WTC11 (cell line): ENCODE measurements at regions not wholly inside any gene's neighbourhood (a gene's known extent, or its start where the extent isn't known, plus 50 kb on each side); places are given as distances from the start of the nearest gene placed in this dataset.

Experiments
- ATAC-seq: fragments of 200-7000 bp; cut with Tn5 transposase; 2 replicates; pipeline ENCODE4 v1.10.0; 2021; ENCODE audit warnings: mild to moderate bottlenecking, moderate library complexity
- CTCF ChIA-PET: fragments of 300-600 bp; sonication (Branson Sonifier 250); formaldehyde crosslinking; loops from one replicate; lab custom pipeline; 2021; ENCODE audit warnings: antibody characterized with exemption; lab: Charles Lee
- POLR2A ChIA-PET: fragments of 350-600 bp; sonication (Branson Sonifier 250); formaldehyde crosslinking; loops from one replicate; lab custom pipeline; 2021; ENCODE audit warnings: antibody characterized with exemption; lab: Charles Lee
- DNase-seq: peaks from one replicate; pipeline ENCODE4 v3.0.0; 2021; ENCODE audit warnings: low spot score
- H3K27ac Mint-ChIP-seq: 2 replicates; pipeline ENCODE4 v1.8.0; 2021; ENCODE audit warnings: mixed read lengths
- H3K27me3 Mint-ChIP-seq: 2 replicates; pipeline ENCODE4 v1.8.0; 2021; ENCODE audit warnings: low read depth, mild to moderate bottlenecking, moderate library complexity, mixed read lengths
- H3K36me3 Mint-ChIP-seq: 2 replicates; pipeline ENCODE4 v1.8.0; 2021; ENCODE audit warnings: mixed read lengths
- H3K4me1 Mint-ChIP-seq: 2 replicates; pipeline ENCODE4 v1.8.0; 2022; ENCODE audit warnings: mixed read lengths
- H3K4me3 Mint-ChIP-seq: 2 replicates; pipeline ENCODE4 v1.8.0; 2021; ENCODE audit warnings: mild to moderate bottlenecking, moderate library complexity, mixed read lengths
- H3K9me3 Mint-ChIP-seq: 2 replicates; pipeline ENCODE4 v1.8.0; 2021; ENCODE audit warnings: mixed read lengths
- ATF1 ChIP-seq: sonication (generic); formaldehyde crosslinking; IDR thresholded peaks from 2 replicates; pipeline ENCODE4 v1.8.1; 2023; ENCODE audit warnings: mild to moderate bottlenecking, moderate library complexity, missing genetic modification reagents
- CREB1 ChIP-seq: sonication (generic); formaldehyde crosslinking; IDR thresholded peaks from 2 replicates; pipeline ENCODE4 v1.8.0; 2023; ENCODE audit warnings: mild to moderate bottlenecking, missing genetic modification reagents
- CTCF ChIP-seq: fragments of 200-600 bp; IDR thresholded peaks from 2 replicates; pipeline ENCODE4 v1.8.0; 2022; ENCODE audit warnings: antibody characterized with exemption
- ETV6 ChIP-seq: sonication (generic); formaldehyde crosslinking; IDR thresholded peaks from 2 replicates; pipeline ENCODE4 v1.8.1; 2022; ENCODE audit warnings: mild to moderate bottlenecking, missing genetic modification reagents
- FOXP1 ChIP-seq: sonication (generic); formaldehyde crosslinking; IDR thresholded peaks from 2 replicates; pipeline ENCODE4 v1.8.0; 2022; ENCODE audit warnings: missing genetic modification reagents, mild to moderate bottlenecking, moderate library complexity, borderline replicate concordance
- HMGXB4 ChIP-seq: sonication (generic); formaldehyde crosslinking; IDR thresholded peaks from 2 replicates; pipeline ENCODE4 v1.8.1; 2023; ENCODE audit warnings: mild to moderate bottlenecking, moderate library complexity, missing genetic modification reagents
- MXD4 ChIP-seq: fragments of 250-450 bp; sonication (Bioruptor Pico); IDR thresholded peaks from 2 replicates; pipeline ENCODE4 v1.8.0; 2021; ENCODE audit warnings: mild to moderate bottlenecking, moderate library complexity, borderline replicate concordance
- NFYB ChIP-seq: sonication (generic); formaldehyde crosslinking; conservative IDR thresholded peaks from 2 replicates; pipeline ENCODE4 v1.8.0; 2022; ENCODE audit warnings: low read depth, missing genetic modification reagents
- NR2C2 ChIP-seq: sonication (generic); formaldehyde crosslinking; IDR thresholded peaks from 2 replicates; pipeline ENCODE4 v1.8.0; 2022; ENCODE audit warnings: mild to moderate bottlenecking, missing genetic modification reagents
- OVOL2 ChIP-seq: fragments of 250-450 bp; sonication (Bioruptor Pico); IDR thresholded peaks from 2 replicates; pipeline ENCODE4 v1.9.0; 2021; ENCODE audit warnings: mild to moderate bottlenecking, borderline replicate concordance
- PRRX2 ChIP-seq: fragments of 250-450 bp; sonication (Bioruptor Pico); IDR thresholded peaks from 2 replicates; pipeline ENCODE4 v1.8.0; 2021; ENCODE audit warnings: mild to moderate bottlenecking
- RELA ChIP-seq: sonication (generic); formaldehyde crosslinking; IDR thresholded peaks from 2 replicates; pipeline ENCODE4 v1.8.1; 2022; ENCODE audit warnings: missing genetic modification reagents, mild to moderate bottlenecking, borderline replicate concordance
- TP53 ChIP-seq: sonication (generic); formaldehyde crosslinking; IDR thresholded peaks from 2 replicates; pipeline ENCODE4 v1.8.1; 2023; ENCODE audit warnings: mild to moderate bottlenecking, missing genetic modification reagents
- ZNF263 ChIP-seq: sonication (generic); formaldehyde crosslinking; IDR thresholded peaks from 2 replicates; pipeline ENCODE4 v1.8.1; 2022; ENCODE audit warnings: low read depth, mild to moderate bottlenecking, moderate library complexity, missing genetic modification reagents
- ZNF281 ChIP-seq: sonication (generic); formaldehyde crosslinking; IDR thresholded peaks from 2 replicates; pipeline ENCODE4 v1.8.0; 2023; ENCODE audit warnings: mild to moderate bottlenecking, missing genetic modification reagents
- ZNF317 ChIP-seq: sonication (generic); formaldehyde crosslinking; IDR thresholded peaks from 2 replicates; pipeline ENCODE4 v1.8.1; 2023; ENCODE audit warnings: low read depth, mild to moderate bottlenecking, moderate library complexity, missing genetic modification reagents, borderline replicate concordance
- TF ChIP-seq, protein P1 (sequence below): fragments of 250-450 bp; sonication (Bioruptor Pico); IDR thresholded peaks from 2 replicates; pipeline ENCODE4 v1.8.0; 2021; ENCODE audit warnings: mild to moderate bottlenecking
- TF ChIP-seq, protein P2 (sequence below): sonication (generic); formaldehyde crosslinking; conservative IDR thresholded peaks from 2 replicates; pipeline ENCODE4 v1.8.1; 2022; ENCODE audit warnings: mild to moderate bottlenecking, missing genetic modification reagents
- TF ChIP-seq, protein P3 (sequence below): fragments of 250-450 bp; sonication (Bioruptor Pico); IDR thresholded peaks from 2 replicates; pipeline ENCODE4 v1.9.0; 2021; ENCODE audit warnings: moderate library complexity, mild to moderate bottlenecking, inconsistent platforms, borderline replicate concordance
- TF ChIP-seq, protein P4 (sequence below): sonication (generic); formaldehyde crosslinking; IDR thresholded peaks from 2 replicates; pipeline ENCODE4 v1.8.1; 2023; ENCODE audit warnings: mild to moderate bottlenecking, missing genetic modification reagents, borderline replicate concordance
- TF ChIP-seq, protein P5 (sequence below): sonication (generic); formaldehyde crosslinking; IDR thresholded peaks from 2 replicates; pipeline ENCODE4 v1.8.1; 2023; ENCODE audit warnings: mild to moderate bottlenecking, missing genetic modification reagents, moderate library complexity

- Mint-ChIP-seq H3K27ac (no peak overlapping the region), H3K36me3 (no peaks in the 10 kb centered on the region), H3K9me3 (no peaks in the 10 kb centered on the region), H3K27me3 (no peaks in the 10 kb centered on the region; the same call in 1 of the 2 replicates), H3K4me1 (peaks cover 19% of the 10 kb centered on the region), H3K4me3 (no peak overlapping the region)
- DNase-seq (no peak), ATAC-seq (no peak)
- ChIA-PET CTCF (no interaction called here), POLR2A (no interaction called here)
- TF ChIP-seq ZNF317 (CRISPR knock-in tag) (no peak), ATF1 (no peak), MXD4 (CRISPR knock-in tag) (no peak), HMGXB4 (CRISPR knock-in tag) (no peak)
- TF ChIP-seq, protein P1, sequence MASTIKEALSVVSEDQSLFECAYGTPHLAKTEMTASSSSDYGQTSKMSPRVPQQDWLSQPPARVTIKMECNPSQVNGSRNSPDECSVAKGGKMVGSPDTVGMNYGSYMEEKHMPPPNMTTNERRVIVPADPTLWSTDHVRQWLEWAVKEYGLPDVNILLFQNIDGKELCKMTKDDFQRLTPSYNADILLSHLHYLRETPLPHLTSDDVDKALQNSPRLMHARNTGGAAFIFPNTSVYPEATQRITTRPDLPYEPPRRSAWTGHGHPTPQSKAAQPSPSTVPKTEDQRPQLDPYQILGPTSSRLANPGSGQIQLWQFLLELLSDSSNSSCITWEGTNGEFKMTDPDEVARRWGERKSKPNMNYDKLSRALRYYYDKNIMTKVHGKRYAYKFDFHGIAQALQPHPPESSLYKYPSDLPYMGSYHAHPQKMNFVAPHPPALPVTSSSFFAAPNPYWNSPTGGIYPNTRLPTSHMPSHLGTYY: no peak
- TF ChIP-seq, protein P2, sequence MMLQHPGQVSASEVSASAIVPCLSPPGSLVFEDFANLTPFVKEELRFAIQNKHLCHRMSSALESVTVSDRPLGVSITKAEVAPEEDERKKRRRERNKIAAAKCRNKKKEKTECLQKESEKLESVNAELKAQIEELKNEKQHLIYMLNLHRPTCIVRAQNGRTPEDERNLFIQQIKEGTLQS (CRISPR knock-in tag): no peak
Observed at GRCh38 chr13:34340534-34340933, 522.6 kb downstream of the RFC3 start.

- POLR2A ChIA-PET: no interaction called here
- H3K36me3 Mint-ChIP-seq: no peaks in the 10 kb centered on the region
- ATAC-seq (no peak), DNase-seq (no peak)
- no peak overlapping the region for H3K27ac Mint-ChIP-seq
- no peaks in the 10 kb centered on the region; the same call in 1 of the 2 replicates for H3K27me3 Mint-ChIP-seq
- CTCF ChIA-PET: no interaction called here
- peaks cover 7% of the 10 kb centered on the region; the same call in 1 of the 2 replicates for H3K9me3 Mint-ChIP-seq
- H3K4me3 Mint-ChIP-seq: no peak overlapping the region
- TF ChIP-seq CREB1 (no peak), CTCF (no peak), ETV6 (no peak), RELA (no peak), FOXP1 (no peak), OVOL2 (no peak), TP53 (CRISPR knock-in tag) (no peak), ZNF263 (CRISPR knock-in tag) (no peak), ZNF317 (CRISPR knock-in tag) (no peak), NFYB (CRISPR knock-in tag) (no peak), ATF1 (no peak), PRRX2 (CRISPR knock-in tag) (no peak), ZNF281 (CRISPR knock-in tag) (no peak), NR2C2 (CRISPR knock-in tag) (no peak)
- TF ChIP-seq, protein P2 (CRISPR knock-in tag): no peak
- TF ChIP-seq, protein P3, sequence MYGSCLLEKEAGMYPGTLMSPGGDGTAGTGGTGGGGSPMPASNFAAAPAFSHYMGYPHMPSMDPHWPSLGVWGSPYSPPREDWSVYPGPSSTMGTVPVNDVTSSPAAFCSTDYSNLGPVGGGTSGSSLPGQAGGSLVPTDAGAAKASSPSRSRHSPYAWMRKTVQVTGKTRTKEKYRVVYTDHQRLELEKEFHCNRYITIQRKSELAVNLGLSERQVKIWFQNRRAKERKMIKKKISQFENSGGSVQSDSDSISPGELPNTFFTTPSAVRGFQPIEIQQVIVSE (CRISPR knock-in tag): no peak
- TF ChIP-seq, protein P4, sequence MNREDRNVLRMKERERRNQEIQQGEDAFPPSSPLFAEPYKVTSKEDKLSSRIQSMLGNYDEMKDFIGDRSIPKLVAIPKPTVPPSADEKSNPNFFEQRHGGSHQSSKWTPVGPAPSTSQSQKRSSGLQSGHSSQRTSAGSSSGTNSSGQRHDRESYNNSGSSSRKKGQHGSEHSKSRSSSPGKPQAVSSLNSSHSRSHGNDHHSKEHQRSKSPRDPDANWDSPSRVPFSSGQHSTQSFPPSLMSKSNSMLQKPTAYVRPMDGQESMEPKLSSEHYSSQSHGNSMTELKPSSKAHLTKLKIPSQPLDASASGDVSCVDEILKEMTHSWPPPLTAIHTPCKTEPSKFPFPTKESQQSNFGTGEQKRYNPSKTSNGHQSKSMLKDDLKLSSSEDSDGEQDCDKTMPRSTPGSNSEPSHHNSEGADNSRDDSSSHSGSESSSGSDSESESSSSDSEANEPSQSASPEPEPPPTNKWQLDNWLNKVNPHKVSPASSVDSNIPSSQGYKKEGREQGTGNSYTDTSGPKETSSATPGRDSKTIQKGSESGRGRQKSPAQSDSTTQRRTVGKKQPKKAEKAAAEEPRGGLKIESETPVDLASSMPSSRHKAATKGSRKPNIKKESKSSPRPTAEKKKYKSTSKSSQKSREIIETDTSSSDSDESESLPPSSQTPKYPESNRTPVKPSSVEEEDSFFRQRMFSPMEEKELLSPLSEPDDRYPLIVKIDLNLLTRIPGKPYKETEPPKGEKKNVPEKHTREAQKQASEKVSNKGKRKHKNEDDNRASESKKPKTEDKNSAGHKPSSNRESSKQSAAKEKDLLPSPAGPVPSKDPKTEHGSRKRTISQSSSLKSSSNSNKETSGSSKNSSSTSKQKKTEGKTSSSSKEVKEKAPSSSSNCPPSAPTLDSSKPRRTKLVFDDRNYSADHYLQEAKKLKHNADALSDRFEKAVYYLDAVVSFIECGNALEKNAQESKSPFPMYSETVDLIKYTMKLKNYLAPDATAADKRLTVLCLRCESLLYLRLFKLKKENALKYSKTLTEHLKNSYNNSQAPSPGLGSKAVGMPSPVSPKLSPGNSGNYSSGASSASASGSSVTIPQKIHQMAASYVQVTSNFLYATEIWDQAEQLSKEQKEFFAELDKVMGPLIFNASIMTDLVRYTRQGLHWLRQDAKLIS (CRISPR knock-in tag): no peak
- TF ChIP-seq, protein P5, sequence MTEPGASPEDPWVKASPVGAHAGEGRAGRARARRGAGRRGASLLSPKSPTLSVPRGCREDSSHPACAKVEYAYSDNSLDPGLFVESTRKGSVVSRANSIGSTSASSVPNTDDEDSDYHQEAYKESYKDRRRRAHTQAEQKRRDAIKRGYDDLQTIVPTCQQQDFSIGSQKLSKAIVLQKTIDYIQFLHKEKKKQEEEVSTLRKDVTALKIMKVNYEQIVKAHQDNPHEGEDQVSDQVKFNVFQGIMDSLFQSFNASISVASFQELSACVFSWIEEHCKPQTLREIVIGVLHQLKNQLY (CRISPR knock-in tag): no peak
- peaks cover 38% of the 10 kb centered on the region for H3K4me1 Mint-ChIP-seq
Observed at GRCh38 chr13:34343413-34343940, 525.5 kb downstream of the RFC3 start.
